DMS114 treated with DMSO at 0.1 percent for 48 hours (cell line): ENCODE measurements at regions not wholly inside any gene's neighbourhood (a gene's known extent, or its start where the extent isn't known, plus 50 kb on each side); places are given as distances from the start of the nearest gene placed in this dataset.
"Not testable (repeated sequence)": the region's sequence is repeated elsewhere in the genome, so short reads cannot be mapped to it uniquely, and the experiment has no call there.

Experiments used
- DNase-seq: peaks from one replicate; lab custom pipeline; 2025; ENCODE audit not compliant: unreplicated experiment; lab: John Stamatoyannopoulos, UW

- DNase-seq, result not testable (repeated sequence)
Measured at GRCh38 chr1:78203410-78203982, 157.7 kb downstream of the GIPC2 start.

- DNase-seq, result no peak
Measured at GRCh38 chr1:78210175-78210574, 164.4 kb downstream of the GIPC2 start.

- DNase-seq, result no peak
Measured at GRCh38 chr1:78211483-78212092, 165.8 kb downstream of the GIPC2 start.

- no peak for DNase-seq
Measured at GRCh38 chr1:78214334-78214733, 168.6 kb downstream of the GIPC2 start.

- DNase-seq, result no peak
Measured at GRCh38 chr1:78222225-78222959, 176.6 kb downstream of the GIPC2 start.

- no peak for DNase-seq
Measured at GRCh38 chr1:78222960-78223358, 177.2 kb downstream of the GIPC2 start.

- no peak for DNase-seq
Measured at GRCh38 chr1:78223417-78224215, 177.8 kb downstream of the GIPC2 start.

- no peak for DNase-seq
Measured at GRCh38 chr1:78224246-78224785, 178.6 kb downstream of the GIPC2 start.

GRCh38 chr1:78224861-78225552 is 179.2 kb downstream of the GIPC2 start:
- DNase-seq, result no peak

GRCh38 chr1:78226784-78227183 is 181.0 kb downstream of the GIPC2 start:
- no peak for DNase-seq

GRCh38 chr1:78227705-78228635 is 182.2 kb downstream of the GIPC2 start:
- DNase-seq, result no peak

- DNase-seq, result no peak
Measured at GRCh38 chr1:78229344-78229743, 183.6 kb downstream of the GIPC2 start.

GRCh38 chr1:78231477-78231876 is 185.7 kb downstream of the GIPC2 start:
- no peak for DNase-seq

GRCh38 chr1:78231894-78232293 is 186.1 kb downstream of the GIPC2 start:
- no peak for DNase-seq

GRCh38 chr1:78232630-78233029 is 186.9 kb downstream of the GIPC2 start:
- DNase-seq, result no peak

GRCh38 chr1:78234496-78234895 is 188.7 kb downstream of the GIPC2 start:
- DNase-seq, result no peak

- no peak for DNase-seq
Measured at GRCh38 chr1:78236716-78237115, 190.9 kb downstream of the GIPC2 start.

GRCh38 chr1:78237364-78237916 is 191.7 kb downstream of the GIPC2 start:
- DNase-seq, result no peak

GRCh38 chr1:78240191-78240590 is 194.4 kb downstream of the GIPC2 start:
- DNase-seq, result no peak
